K562 (cell line): ENCODE measurements at regions not wholly inside any gene's neighbourhood (a gene's known extent, or its start where the extent isn't known, plus 50 kb on each side); places are given as distances from the start of the nearest gene placed in this dataset.

ENCODE experiments used
- ARHGAP35 ChIP-seq: fragments of 450-650 bp; IDR thresholded peaks from 2 replicates; pipeline ENCODE4 v1.6.1; 2018; ENCODE audit not compliant: partially characterized antibody
- CC2D1A ChIP-seq: fragments of 450-650 bp; IDR thresholded peaks from 2 replicates; pipeline ENCODE4 v1.6.1; 2017; ENCODE audit warnings: mild to moderate bottlenecking
- JUND ChIP-seq, 2 experiments: IDR thresholded peaks; 2 replicates in 1 of 2; 3 replicates in 1 of 2; pipeline ENCODE4 v1.6.1; 2011; ENCODE audit warnings: borderline replicate concordance in 2 of 2, low read depth in 2 of 2, low read length in 2 of 2, improper control_type of control experiment in 1 of 2, missing biosample characterization in 1 of 2, missing genetic modification characterization in 1 of 2, missing genetic modification reagents in 1 of 2
- NR2F6 ChIP-seq: fragments of 450-650 bp; formaldehyde crosslinking; IDR thresholded peaks from 2 replicates; pipeline ENCODE4 v1.4.0; 2020; ENCODE audit warnings: mild to moderate bottlenecking
- WHSC1 ChIP-seq: IDR thresholded peaks from one replicate; pipeline ENCODE4 v1.6.1; 2012; ENCODE audit warnings: low read length, control low read depth, inconsistent platforms
- ZFP30 ChIP-seq: fragments of 250-450 bp; sonication (Bioruptor Pico); IDR thresholded peaks from 2 replicates; pipeline ENCODE4 v1.8.0; 2022; ENCODE audit warnings: moderate library complexity, mild to moderate bottlenecking, inconsistent platforms, borderline replicate concordance
- ZFX ChIP-seq: sonication (generic); formaldehyde crosslinking; IDR thresholded peaks from 2 replicates; pipeline ENCODE4 v1.8.0; 2022; ENCODE audit warnings: mild to moderate bottlenecking, missing genetic modification reagents, moderate library complexity
- ZNF324 ChIP-seq: fragments of 250-450 bp; sonication (Bioruptor Pico); IDR thresholded peaks from 2 replicates; pipeline ENCODE4 v1.4.0; 2020; ENCODE audit warnings: mild to moderate bottlenecking
- ZNF639 ChIP-seq, 2 experiments: fragments of 200-800 bp in 1 of 2; sonication (Bioruptor generic) in 1 of 2; sonication (generic) in 1 of 2; formaldehyde crosslinking in 1 of 2; IDR thresholded peaks in 1 of 2; conservative IDR thresholded peaks in 1 of 2; 2 replicates each; pipeline versions ENCODE4 v1.5.0 to v1.6.1; 2016 to 2020; ENCODE audit warnings: missing compliant biosample characterization in 1 of 2, missing genetic modification characterization in 1 of 2, missing genetic modification reagents in 1 of 2
- TF ChIP-seq, protein P1 (sequence below), 2 experiments: fragments of 450-650 bp; conservative IDR thresholded peaks; 2 replicates each; pipeline ENCODE4 v1.6.1; 2017; ENCODE audit warnings: mild to moderate bottlenecking in 2 of 2, moderate library complexity in 2 of 2
- TF ChIP-seq, protein P2 (sequence below): fragments of 250-450 bp; sonication (Bioruptor Pico); IDR thresholded peaks from 2 replicates; pipeline ENCODE4 v1.4.0; 2020; ENCODE audit warnings: mild to moderate bottlenecking, moderate library complexity
- TF ChIP-seq, protein P3 (sequence below): fragments of 250-450 bp; sonication (Bioruptor Pico); IDR thresholded peaks from 2 replicates; pipeline ENCODE4 v1.5.0; 2020; ENCODE audit warnings: mild to moderate bottlenecking, borderline replicate concordance
- TF ChIP-seq, protein P4 (sequence below): fragments of 250-450 bp; sonication (Bioruptor Pico); IDR thresholded peaks from 2 replicates; pipeline ENCODE4 v1.4.0; 2020; ENCODE audit warnings: mild to moderate bottlenecking, moderate library complexity, borderline replicate concordance

DNA sequence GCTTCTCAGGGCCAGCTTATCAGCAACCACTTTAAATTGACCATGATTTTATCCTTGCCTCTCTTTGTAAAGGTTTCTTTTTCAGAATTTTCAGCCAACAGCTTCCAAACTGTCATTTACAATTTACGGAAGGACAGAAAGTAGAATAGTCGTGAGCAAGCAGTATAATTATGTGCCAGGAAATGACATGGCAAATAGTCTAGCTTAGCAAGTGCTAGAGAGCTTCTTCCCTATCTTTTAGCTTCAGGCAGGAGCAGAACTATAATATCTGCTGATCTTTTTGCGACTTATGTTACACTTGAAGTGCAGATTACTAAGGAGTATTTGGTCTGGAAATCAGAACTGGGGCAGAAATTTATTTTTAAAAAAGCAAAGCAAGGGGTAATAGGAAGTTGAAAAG lies 123.0 kb upstream of the AP1S2 start (continued):
- TF ChIP-seq WHSC1: no peak
- TF ChIP-seq, protein P1, sequence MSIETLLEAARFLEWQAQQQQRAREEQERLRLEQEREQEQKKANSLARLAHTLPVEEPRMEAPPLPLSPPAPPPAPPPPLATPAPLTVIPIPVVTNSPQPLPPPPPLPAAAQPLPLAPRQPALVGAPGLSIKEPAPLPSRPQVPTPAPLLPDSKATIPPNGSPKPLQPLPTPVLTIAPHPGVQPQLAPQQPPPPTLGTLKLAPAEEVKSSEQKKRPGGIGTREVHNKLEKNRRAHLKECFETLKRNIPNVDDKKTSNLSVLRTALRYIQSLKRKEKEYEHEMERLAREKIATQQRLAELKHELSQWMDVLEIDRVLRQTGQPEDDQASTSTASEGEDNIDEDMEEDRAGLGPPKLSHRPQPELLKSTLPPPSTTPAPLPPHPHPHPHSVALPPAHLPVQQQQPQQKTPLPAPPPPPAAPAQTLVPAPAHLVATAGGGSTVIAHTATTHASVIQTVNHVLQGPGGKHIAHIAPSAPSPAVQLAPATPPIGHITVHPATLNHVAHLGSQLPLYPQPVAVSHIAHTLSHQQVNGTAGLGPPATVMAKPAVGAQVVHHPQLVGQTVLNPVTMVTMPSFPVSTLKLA (conservative IDR thresholded peaks at IDR 0.05): 0 out of 4 replicates have a peak, but pooled peaks of 1 of the 2 experiments have one; percentile 15
- TF ChIP-seq, protein P2, sequence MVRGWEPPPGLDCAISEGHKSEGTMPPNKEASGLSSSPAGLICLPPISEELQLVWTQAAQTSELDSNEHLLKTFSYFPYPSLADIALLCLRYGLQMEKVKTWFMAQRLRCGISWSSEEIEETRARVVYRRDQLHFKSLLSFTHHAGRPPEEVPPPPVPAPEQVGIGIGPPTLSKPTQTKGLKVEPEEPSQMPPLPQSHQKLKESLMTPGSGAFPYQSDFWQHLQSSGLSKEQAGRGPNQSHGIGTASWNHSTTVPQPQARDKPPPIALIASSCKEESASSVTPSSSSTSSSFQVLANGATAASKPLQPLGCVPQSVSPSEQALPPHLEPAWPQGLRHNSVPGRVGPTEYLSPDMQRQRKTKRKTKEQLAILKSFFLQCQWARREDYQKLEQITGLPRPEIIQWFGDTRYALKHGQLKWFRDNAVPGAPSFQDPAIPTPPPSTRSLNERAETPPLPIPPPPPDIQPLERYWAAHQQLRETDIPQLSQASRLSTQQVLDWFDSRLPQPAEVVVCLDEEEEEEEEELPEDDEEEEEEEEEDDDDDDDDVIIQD (CRISPR knock-in tag): no peak
- no peak for TF ChIP-seq ZFP30 (CRISPR knock-in tag)
- TF ChIP-seq ZNF639 (CRISPR knock-in tag; conservative IDR thresholded peaks at IDR 0.05 in 1 of 2, IDR thresholded peaks at IDR 0.05 in 1 of 2): no peak
- TF ChIP-seq ARHGAP35: no peak
- TF ChIP-seq CC2D1A: no peak
- TF ChIP-seq NR2F6 (CRISPR knock-in tag): no peak
- TF ChIP-seq, protein P3, sequence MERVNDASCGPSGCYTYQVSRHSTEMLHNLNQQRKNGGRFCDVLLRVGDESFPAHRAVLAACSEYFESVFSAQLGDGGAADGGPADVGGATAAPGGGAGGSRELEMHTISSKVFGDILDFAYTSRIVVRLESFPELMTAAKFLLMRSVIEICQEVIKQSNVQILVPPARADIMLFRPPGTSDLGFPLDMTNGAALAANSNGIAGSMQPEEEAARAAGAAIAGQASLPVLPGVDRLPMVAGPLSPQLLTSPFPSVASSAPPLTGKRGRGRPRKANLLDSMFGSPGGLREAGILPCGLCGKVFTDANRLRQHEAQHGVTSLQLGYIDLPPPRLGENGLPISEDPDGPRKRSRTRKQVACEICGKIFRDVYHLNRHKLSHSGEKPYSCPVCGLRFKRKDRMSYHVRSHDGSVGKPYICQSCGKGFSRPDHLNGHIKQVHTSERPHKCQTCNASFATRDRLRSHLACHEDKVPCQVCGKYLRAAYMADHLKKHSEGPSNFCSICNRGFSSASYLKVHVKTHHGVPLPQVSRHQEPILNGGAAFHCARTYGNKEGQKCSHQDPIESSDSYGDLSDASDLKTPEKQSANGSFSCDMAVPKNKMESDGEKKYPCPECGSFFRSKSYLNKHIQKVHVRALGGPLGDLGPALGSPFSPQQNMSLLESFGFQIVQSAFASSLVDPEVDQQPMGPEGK (CRISPR knock-in tag): no peak
- TF ChIP-seq, protein P4, sequence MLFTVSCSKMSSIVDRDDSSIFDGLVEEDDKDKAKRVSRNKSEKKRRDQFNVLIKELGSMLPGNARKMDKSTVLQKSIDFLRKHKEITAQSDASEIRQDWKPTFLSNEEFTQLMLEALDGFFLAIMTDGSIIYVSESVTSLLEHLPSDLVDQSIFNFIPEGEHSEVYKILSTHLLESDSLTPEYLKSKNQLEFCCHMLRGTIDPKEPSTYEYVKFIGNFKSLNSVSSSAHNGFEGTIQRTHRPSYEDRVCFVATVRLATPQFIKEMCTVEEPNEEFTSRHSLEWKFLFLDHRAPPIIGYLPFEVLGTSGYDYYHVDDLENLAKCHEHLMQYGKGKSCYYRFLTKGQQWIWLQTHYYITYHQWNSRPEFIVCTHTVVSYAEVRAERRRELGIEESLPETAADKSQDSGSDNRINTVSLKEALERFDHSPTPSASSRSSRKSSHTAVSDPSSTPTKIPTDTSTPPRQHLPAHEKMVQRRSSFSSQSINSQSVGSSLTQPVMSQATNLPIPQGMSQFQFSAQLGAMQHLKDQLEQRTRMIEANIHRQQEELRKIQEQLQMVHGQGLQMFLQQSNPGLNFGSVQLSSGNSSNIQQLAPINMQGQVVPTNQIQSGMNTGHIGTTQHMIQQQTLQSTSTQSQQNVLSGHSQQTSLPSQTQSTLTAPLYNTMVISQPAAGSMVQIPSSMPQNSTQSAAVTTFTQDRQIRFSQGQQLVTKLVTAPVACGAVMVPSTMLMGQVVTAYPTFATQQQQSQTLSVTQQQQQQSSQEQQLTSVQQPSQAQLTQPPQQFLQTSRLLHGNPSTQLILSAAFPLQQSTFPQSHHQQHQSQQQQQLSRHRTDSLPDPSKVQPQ (CRISPR knock-in tag): no peak
- no peak for TF ChIP-seq ZFX (CRISPR knock-in tag)
- no peak for TF ChIP-seq JUND (IDR thresholded peaks at IDR 0.05; ENCODE audit: borderline replicate concordance, low read depth, low read length)
- no peak for TF ChIP-seq JUND (tag; IDR thresholded peaks at IDR 0.05; ENCODE audit: borderline replicate concordance, low read depth, low read length)
- no peak for TF ChIP-seq ZNF324 (CRISPR knock-in tag)
